ENCODE measurements at regions not wholly inside any gene's neighbourhood (a gene's known extent, or its start where the extent isn't known, plus 50 kb on each side); places are given as distances from the start of the nearest gene placed in this dataset.

DNA sequence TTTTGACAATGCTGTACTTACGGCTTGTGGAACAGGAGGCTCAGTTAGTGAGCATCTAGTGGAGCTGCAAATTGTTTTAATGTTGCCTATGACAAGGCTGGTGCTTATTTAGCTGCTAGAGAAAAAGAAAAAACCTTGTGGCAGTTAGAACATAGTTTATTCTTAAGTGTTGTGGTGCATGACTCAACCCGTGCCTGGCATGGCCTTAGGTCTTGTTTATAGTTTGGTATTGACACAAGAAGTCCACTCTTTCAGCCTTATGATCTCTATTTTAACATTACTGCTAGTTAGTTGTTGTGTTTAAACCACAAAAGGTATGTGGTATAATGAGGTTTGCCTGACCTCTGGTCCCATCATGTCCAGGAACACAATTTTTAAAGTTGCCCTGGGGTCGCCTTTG is 744.6 kb downstream of the FAM181B start:
- TF ChIP-seq, protein P1, sequence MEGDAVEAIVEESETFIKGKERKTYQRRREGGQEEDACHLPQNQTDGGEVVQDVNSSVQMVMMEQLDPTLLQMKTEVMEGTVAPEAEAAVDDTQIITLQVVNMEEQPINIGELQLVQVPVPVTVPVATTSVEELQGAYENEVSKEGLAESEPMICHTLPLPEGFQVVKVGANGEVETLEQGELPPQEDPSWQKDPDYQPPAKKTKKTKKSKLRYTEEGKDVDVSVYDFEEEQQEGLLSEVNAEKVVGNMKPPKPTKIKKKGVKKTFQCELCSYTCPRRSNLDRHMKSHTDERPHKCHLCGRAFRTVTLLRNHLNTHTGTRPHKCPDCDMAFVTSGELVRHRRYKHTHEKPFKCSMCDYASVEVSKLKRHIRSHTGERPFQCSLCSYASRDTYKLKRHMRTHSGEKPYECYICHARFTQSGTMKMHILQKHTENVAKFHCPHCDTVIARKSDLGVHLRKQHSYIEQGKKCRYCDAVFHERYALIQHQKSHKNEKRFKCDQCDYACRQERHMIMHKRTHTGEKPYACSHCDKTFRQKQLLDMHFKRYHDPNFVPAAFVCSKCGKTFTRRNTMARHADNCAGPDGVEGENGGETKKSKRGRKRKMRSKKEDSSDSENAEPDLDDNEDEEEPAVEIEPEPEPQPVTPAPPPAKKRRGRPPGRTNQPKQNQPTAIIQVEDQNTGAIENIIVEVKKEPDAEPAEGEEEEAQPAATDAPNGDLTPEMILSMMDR (conservative IDR thresholded peaks at IDR 0.05; ENCODE audit: low read depth, low read length): no peak
- TF ChIP-seq EZH2 (IDR thresholded peaks at IDR 0.05; ENCODE audit: low read length, unreplicated experiment) (no peak), EZH2phosphoT487 (IDR thresholded peaks at IDR 0.05; ENCODE audit: borderline replicate concordance, low read length) (no peak)

Measured in PC-3 (cell line).